ENCODE measurements at regions not wholly inside any gene's neighbourhood (a gene's known extent, or its start where the extent isn't known, plus 50 kb on each side); places are given as distances from the start of the nearest gene placed in this dataset.

DNA sequence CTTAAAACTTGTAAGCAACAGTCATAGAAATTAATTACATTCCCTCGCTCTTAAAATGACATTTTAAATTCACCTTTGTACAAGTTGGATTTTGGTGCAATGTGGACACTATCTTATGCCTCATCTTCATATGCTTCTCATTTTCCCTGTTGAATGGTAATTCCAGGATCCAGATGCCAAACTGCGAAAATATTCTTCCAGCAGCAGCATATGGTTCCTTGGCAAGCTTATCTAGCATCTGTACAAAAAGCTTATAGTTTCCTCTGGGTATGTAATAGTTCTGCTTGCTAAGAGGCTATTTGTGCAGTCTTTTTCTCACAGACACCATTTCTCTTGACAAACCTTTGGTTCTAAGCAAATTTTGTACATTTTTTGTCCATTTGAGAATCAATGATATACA lies 2079.7 kb upstream of the AGA start:
- TF ChIP-seq CTCF (IDR thresholded peaks at IDR 0.05) (no peak), POLR2A (IDR thresholded peaks at IDR 0.05) (no peak)
